Sigmoid colon (tissue), 4 donors: ENCODE measurements at regions not wholly inside any gene's neighbourhood (a gene's known extent, or its start where the extent isn't known, plus 50 kb on each side); places are given as distances from the start of the nearest gene placed in this dataset.

Experiments used
- EP300 ChIP-seq, 4 donors: sonication (generic); formaldehyde crosslinking; IDR thresholded peaks; one replicate each; pipeline ENCODE4 v1.6.1; 2017; ENCODE audit warnings: antibody characterized with exemption in 4 of 4
- TF ChIP-seq, protein P1 (sequence below), 4 experiments: fragments of 450-650 bp in 3 of 4; fragments of 200-600 bp in 1 of 4; IDR thresholded peaks; one replicate each; pipeline ENCODE4 v1.5.1; 2016 to 2019; ENCODE audit warnings: antibody characterized with exemption in 4 of 4, mild to moderate bottlenecking in 3 of 4, moderate library complexity in 2 of 4

GRCh38 chr1:36732015-36732356, 249.3 kb upstream of the CSF3R start:
- TF ChIP-seq, protein P1, sequence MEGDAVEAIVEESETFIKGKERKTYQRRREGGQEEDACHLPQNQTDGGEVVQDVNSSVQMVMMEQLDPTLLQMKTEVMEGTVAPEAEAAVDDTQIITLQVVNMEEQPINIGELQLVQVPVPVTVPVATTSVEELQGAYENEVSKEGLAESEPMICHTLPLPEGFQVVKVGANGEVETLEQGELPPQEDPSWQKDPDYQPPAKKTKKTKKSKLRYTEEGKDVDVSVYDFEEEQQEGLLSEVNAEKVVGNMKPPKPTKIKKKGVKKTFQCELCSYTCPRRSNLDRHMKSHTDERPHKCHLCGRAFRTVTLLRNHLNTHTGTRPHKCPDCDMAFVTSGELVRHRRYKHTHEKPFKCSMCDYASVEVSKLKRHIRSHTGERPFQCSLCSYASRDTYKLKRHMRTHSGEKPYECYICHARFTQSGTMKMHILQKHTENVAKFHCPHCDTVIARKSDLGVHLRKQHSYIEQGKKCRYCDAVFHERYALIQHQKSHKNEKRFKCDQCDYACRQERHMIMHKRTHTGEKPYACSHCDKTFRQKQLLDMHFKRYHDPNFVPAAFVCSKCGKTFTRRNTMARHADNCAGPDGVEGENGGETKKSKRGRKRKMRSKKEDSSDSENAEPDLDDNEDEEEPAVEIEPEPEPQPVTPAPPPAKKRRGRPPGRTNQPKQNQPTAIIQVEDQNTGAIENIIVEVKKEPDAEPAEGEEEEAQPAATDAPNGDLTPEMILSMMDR (IDR thresholded peaks at IDR 0.05): no peak
- TF ChIP-seq EP300 (IDR thresholded peaks at IDR 0.05): no peak
